ENCODE measurements at regions not wholly inside any gene's neighbourhood (a gene's known extent, or its start where the extent isn't known, plus 50 kb on each side); places are given as distances from the start of the nearest gene placed in this dataset.
"Not testable (repeated sequence)": the region's sequence is repeated elsewhere in the genome, so short reads cannot be mapped to it uniquely, and the experiment has no call there.

DNA sequence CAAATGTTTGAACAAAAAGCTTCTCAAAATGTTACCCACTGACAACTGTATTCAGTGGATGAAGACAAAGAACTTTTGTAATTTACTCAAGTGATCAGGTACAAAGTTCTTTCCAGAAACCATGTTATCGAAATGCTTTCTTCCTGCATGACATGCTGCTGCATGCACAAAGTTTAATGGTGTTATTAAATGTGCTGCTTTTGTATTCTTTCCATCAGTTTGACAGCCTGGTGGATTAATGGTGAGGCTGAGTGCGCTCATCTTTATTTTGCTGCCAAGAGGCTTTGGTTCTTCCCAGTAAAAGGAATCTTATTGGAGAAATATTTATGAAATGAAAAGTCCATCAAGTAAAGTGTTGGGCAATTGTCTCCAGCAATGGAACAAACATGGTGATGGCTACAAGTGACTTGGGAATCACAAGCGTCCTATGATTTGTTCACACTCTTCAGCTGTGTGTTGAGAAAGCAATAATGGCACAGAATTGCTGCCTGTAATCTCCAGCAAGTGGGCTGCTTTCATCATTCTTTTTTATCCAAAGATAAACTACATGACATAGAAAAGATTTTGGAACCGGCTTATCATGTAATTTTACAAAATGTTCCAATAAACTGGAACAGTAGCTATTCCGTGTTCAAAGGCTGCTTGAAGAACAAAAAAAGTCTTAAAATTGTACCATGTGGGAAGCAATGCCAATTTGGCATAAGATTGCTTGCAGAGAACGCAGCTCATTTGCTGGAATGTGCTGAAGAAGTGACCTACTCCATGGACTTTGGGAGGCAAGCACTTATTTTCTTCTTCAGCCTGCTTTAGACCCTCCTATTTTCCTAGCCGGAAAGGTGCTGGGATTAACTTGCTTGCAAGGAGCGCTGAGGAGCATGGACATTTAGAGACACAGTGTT is 153.1 kb downstream of the HSD17B3 start:
- Histone ChIP-seq H3K36me3 (ENCODE audit: control insufficient read depth, insufficient read depth, low read length) (no peaks in the 10 kb centered on the region), H3K27me3 (ENCODE audit: control insufficient read depth, insufficient read depth, low read length) (no peaks in the 10 kb centered on the region), H3K4me3 (ENCODE audit: low read depth, low read length) (no peak overlapping the region)
- no peak for DNase-seq (ENCODE audit: low read depth)
- no peak for TF ChIP-seq CTCF (IDR thresholded peaks at IDR 0.05; ENCODE audit: insufficient read depth, low read length, poor library complexity, severe bottlenecking)

DNA sequence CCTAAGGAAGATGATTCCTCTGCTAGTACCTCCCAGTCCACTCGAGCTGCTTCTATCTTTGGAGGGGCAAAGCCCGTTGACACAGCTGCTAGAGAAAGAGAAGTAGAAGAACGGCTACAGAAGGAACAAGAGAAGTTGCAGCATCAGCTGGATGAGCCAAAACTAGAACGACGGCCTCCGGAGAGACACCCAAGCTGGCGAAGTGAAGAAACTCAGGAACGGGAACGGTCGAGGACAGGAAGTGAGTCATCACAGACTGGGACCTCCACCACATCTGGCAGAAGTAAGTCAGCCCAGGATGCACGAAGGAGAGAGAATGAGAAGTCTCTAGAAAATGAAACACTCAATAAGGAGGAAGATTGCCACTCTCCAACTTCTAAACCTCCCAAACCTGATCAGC is 154.9 kb downstream of the HSD17B3 start:
- not testable (repeated sequence) for H3K27me3 ChIP-seq (ENCODE audit: control insufficient read depth, insufficient read depth, low read length); H3K36me3 ChIP-seq (ENCODE audit: control insufficient read depth, insufficient read depth, low read length); DNase-seq (ENCODE audit: low read depth); H3K4me3 ChIP-seq (ENCODE audit: low read depth, low read length)

DNA sequence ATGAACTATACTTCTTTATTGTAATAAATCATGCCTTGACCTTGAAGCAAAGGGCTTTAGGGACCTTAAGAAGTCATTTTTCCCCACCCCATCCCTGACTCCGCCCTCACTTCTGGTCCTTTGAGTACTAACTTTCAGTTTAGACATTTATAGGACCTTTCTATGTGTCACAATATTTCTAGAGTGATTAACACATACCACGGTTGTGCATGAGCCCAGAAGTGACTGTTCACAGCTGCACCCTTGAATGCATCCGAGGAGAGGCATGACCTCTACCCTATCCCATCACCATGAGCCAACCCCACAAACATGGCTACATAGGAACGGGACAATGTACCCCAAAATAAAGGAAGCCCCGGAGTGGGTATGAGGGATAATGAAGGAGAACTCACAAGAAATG is 160.3 kb downstream of the HSD17B3 start:
- TF ChIP-seq CTCF (IDR thresholded peaks at IDR 0.05; ENCODE audit: insufficient read depth, low read length, poor library complexity, severe bottlenecking), result no peak
- peaks cover 2% of the 10 kb centered on the region for H3K27me3 ChIP-seq (ENCODE audit: control insufficient read depth, insufficient read depth, low read length)
- H3K36me3 ChIP-seq (ENCODE audit: control insufficient read depth, insufficient read depth, low read length), result no peaks in the 10 kb centered on the region
- DNase-seq (ENCODE audit: low read depth), result no peak
- H3K4me3 ChIP-seq (ENCODE audit: low read depth, low read length), result no peak overlapping the region

GRCh38 chr9:96141128-96141474 is 160.9 kb downstream of the HSD17B3 start:
- no peak for TF ChIP-seq CTCF (IDR thresholded peaks at IDR 0.05; ENCODE audit: insufficient read depth, low read length, poor library complexity, severe bottlenecking)
- no peak overlapping the region for H3K4me3 ChIP-seq (ENCODE audit: low read depth, low read length)

DNA sequence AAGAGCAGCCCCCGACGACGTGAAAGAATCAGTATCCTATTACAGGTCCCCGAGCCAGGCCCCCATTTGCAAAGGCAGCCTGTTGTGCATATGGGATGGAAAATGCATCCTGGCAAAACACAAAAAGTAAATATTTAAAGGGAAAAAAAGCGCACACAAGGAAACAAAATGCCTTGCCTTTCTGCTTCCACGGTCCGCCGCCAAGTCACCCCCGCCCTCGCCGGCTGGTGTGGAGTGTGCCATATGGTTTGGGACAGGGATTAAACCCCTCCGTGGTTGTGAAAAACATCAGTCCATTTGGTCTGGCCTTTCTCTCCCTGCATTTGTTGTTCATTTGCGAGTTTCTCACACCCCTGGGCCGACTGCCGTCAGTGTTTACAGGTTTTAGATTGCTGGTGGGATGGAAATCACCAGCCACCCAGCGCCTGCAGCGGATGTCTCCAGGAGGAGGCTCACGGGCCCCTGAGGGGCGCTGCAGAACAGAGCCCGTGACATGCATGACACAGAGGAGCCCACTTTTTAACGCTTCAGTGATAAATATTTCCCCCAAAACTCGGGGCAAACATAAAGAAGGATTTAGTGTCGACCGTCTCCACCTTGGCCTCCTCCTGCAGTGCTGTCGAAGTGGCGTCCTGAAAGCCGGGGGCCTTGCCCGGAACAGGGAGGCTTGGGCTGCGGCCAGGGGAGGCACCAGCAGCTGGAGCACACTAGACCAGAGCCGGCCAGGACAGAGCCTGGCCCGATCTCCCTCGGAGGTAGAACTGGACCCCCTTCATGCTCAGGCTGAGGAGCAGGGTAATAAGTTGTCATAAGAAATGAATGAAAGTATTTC is 161.5 kb downstream of the HSD17B3 start:
- DNase-seq (ENCODE audit: low read depth), result no peak
- Histone ChIP-seq H3K36me3 (ENCODE audit: control insufficient read depth, insufficient read depth, low read length) (no peaks in the 10 kb centered on the region), H3K27me3 (ENCODE audit: control insufficient read depth, insufficient read depth, low read length) (peaks cover 2% of the 10 kb centered on the region), H3K4me3 (ENCODE audit: low read depth, low read length) (no peak overlapping the region)
- no peak for TF ChIP-seq CTCF (IDR thresholded peaks at IDR 0.05; ENCODE audit: insufficient read depth, low read length, poor library complexity, severe bottlenecking)

More at GRCh38 chr9:96141128-96141474, 160.9 kb downstream of the HSD17B3 start:
- Histone ChIP-seq H3K36me3 (ENCODE audit: control insufficient read depth, insufficient read depth, low read length) (no peaks in the 10 kb centered on the region), H3K27me3 (ENCODE audit: control insufficient read depth, insufficient read depth, low read length) (peaks cover 2% of the 10 kb centered on the region)
- DNase-seq (ENCODE audit: low read depth), result no peak

- Histone ChIP-seq H3K36me3 (ENCODE audit: control insufficient read depth, insufficient read depth, low read length) (no peaks in the 10 kb centered on the region), H3K4me3 (ENCODE audit: low read depth, low read length) (no peak overlapping the region), H3K27me3 (ENCODE audit: control insufficient read depth, insufficient read depth, low read length) (peaks cover 2% of the 10 kb centered on the region)
- DNase-seq (ENCODE audit: low read depth), result no peak
- no peak for TF ChIP-seq CTCF (IDR thresholded peaks at IDR 0.05; ENCODE audit: insufficient read depth, low read length, poor library complexity, severe bottlenecking)
Observed at GRCh38 chr9:96139592-96140295, 162.2 kb downstream of the HSD17B3 start.
